HCT116 (cell line): ENCODE measurements at regions not wholly inside any gene's neighbourhood (a gene's known extent, or its start where the extent isn't known, plus 50 kb on each side); places are given as distances from the start of the nearest gene placed in this dataset.

Source experiments
- ATAC-seq: fragments of 200-7000 bp; cut with Tn5 transposase; 2 replicates; pipeline ENCODE4 v1.9.1; 2020; ENCODE audit warnings: mild to moderate bottlenecking, moderate library complexity
- BruUV-seq: library from RNA; stranded (reverse); fragments of 400-500 nt; replicated peaks from 2 replicates; lab custom pipeline; 2021; lab: Mats Ljungman, UMichigan
- CTCF ChIA-PET: fragments of 300-600 bp; sonication (Branson Sonifier 250); formaldehyde crosslinking; loops from one replicate; lab custom pipeline; 2021; ENCODE audit warnings: antibody characterized with exemption; lab: Charles Lee
- POLR2A ChIA-PET: fragments of 300-600, 350-600 bp; sonication (Branson Sonifier 250); formaldehyde crosslinking; loops from one replicate; lab custom pipeline; 2021; ENCODE audit warnings: antibody characterized with exemption; lab: Charles Lee
- RAD21 ChIA-PET, 2 experiments: fragments of 300-600 bp; sonication (Branson Sonifier 250); formaldehyde crosslinking; loops; one replicate each; lab custom pipeline; 2023; ENCODE audit warnings: low total read pairs in 2 of 2; ENCODE audit not compliant: uncharacterized antibody in 2 of 2, unreplicated experiment in 2 of 2, low non-redundant PET in 1 of 2; lab: Charles Lee
- DNase-seq: peaks from one replicate; pipeline ENCODE4 v3.0.0-alpha.2; 2010; ENCODE audit warnings: low read depth, low spot score
- H2AFZ ChIP-seq: fragments of 200-600 bp; shearing (Covaris generic), sonication (generic); 2 replicates; pipeline ENCODE4 v1.6.1; 2017; ENCODE audit warnings: low read depth, mixed run types, mixed read lengths, antibody characterized with exemption, low read length; ENCODE audit not compliant: poor library complexity, severe bottlenecking
- H3K27ac ChIP-seq: 2 replicates; pipeline ENCODE4 v1.5.1; 2012; ENCODE audit warnings: low read depth, low read length
- H3K27me3 ChIP-seq: fragments of 200-600 bp; sonication (generic); 2 replicates; pipeline ENCODE4 v1.6.1; 2016; ENCODE audit warnings: mixed run types, low read length, mixed read lengths; ENCODE audit not compliant: insufficient read depth
- H3K36me3 ChIP-seq, 2 experiments: fragments of 200-500 bp in 1 of 2; fragments of 200-600 bp in 1 of 2; sonication (Bioruptor generic) in 1 of 2; sonication (generic) in 1 of 2; 2 replicates each; pipeline versions ENCODE4 v1.5.1 to v1.6.1; 2014 to 2016; ENCODE audit warnings: low read length in 2 of 2, inconsistent platforms in 1 of 2, mixed read lengths in 1 of 2, mixed run types in 1 of 2; ENCODE audit not compliant: insufficient read depth in 2 of 2, control insufficient read depth in 1 of 2
- H3K4me1 ChIP-seq, 2 experiments: fragments of 200-600 bp in 1 of 2; sonication (generic) in 1 of 2; 2 replicates each; pipeline versions ENCODE4 v1.5.1 to v1.6.1; 2012 to 2017; ENCODE audit warnings: low read length in 2 of 2, inconsistent platforms in 1 of 2, mild to moderate bottlenecking in 1 of 2, mixed read lengths in 1 of 2, mixed run types in 1 of 2, moderate library complexity in 1 of 2; ENCODE audit not compliant: insufficient read depth in 2 of 2, control insufficient read depth in 1 of 2
- H3K4me2 ChIP-seq: fragments of 200-600 bp; sonication (generic); 2 replicates; pipeline ENCODE4 v1.6.1; 2017; ENCODE audit warnings: mixed run types, low read length, mixed read lengths
- H3K4me3 ChIP-seq, 2 experiments: fragments of 200-600 bp in 1 of 2; sonication (generic) in 1 of 2; replicated peaks in 1 of 2; 2 replicates each; pipeline ENCODE4 v1.5.1; 2011 to 2016; ENCODE audit warnings: low read length in 2 of 2, control low read depth in 1 of 2, low read depth in 1 of 2, mild to moderate bottlenecking in 1 of 2, mixed read lengths in 1 of 2, mixed run types in 1 of 2
- H3K79me2 ChIP-seq: fragments of 200-600 bp; sonication (generic); 2 replicates; pipeline ENCODE4 v1.6.1; 2017; ENCODE audit warnings: mild to moderate bottlenecking, mixed run types, low read length, moderate library complexity, mixed read lengths; ENCODE audit not compliant: insufficient read depth
- H3K9ac ChIP-seq: fragments of 200-600 bp; sonication (generic); 2 replicates; pipeline ENCODE4 v1.6.1; 2016; ENCODE audit warnings: low read length, mixed read lengths
- H3K9me2 ChIP-seq: fragments of 200-600 bp; sonication (generic), shearing (Covaris generic); 2 replicates; pipeline ENCODE4 v1.6.1; 2017; ENCODE audit warnings: mixed run types, mild to moderate bottlenecking, moderate library complexity; ENCODE audit not compliant: insufficient read depth
- H3K9me3 ChIP-seq, 2 experiments: fragments of 200-500 bp in 1 of 2; fragments of 200-600 bp in 1 of 2; sonication (Bioruptor generic) in 1 of 2; sonication (generic) in 1 of 2; 2 replicates each; pipeline ENCODE4 v1.6.1; 2014 to 2017; ENCODE audit warnings: low read length in 2 of 2, mixed read lengths in 2 of 2, inconsistent platforms in 1 of 2, low read depth in 1 of 2, mild to moderate bottlenecking in 1 of 2, mixed run types in 1 of 2, moderate library complexity in 1 of 2; ENCODE audit not compliant: control insufficient read depth in 1 of 2, insufficient read depth in 1 of 2
- H4K20me1 ChIP-seq: fragments of 200-600 bp; sonication (generic), shearing (Covaris generic); 2 replicates; pipeline ENCODE4 v1.6.1; 2017; ENCODE audit warnings: mixed run types, mild to moderate bottlenecking, moderate library complexity; ENCODE audit not compliant: insufficient read depth
- CEBPB ChIP-seq: IDR thresholded peaks from 2 replicates; pipeline ENCODE4 v1.6.1; 2012; ENCODE audit warnings: low read depth
- JUND ChIP-seq: IDR thresholded peaks from 2 replicates; pipeline ENCODE4 v1.6.1; 2012
- POLR2A ChIP-seq: IDR thresholded peaks from 2 replicates; pipeline ENCODE4 v1.7.0; 2011; ENCODE audit warnings: borderline replicate concordance; ENCODE audit not compliant: insufficient read depth, insufficient read length; ENCODE audit errors: extremely low read depth
- POLR2AphosphoS5 ChIP-seq: IDR thresholded peaks from 2 replicates; pipeline ENCODE4 v1.6.1; 2011; ENCODE audit warnings: mild to moderate bottlenecking, low read depth, low read length, moderate library complexity
- RAD21 ChIP-seq: IDR thresholded peaks from 2 replicates; pipeline ENCODE4 v1.6.1; 2012; ENCODE audit warnings: low read depth, mild to moderate bottlenecking
- SIN3A ChIP-seq: IDR thresholded peaks from 2 replicates; pipeline ENCODE4 v1.6.1; 2012; ENCODE audit warnings: low read depth
- TCF7L2 ChIP-seq: IDR thresholded peaks from 2 replicates; pipeline ENCODE4 v1.7.0; 2011; ENCODE audit warnings: borderline replicate concordance, inconsistent platforms; ENCODE audit not compliant: insufficient read depth, insufficient read length; ENCODE audit errors: extremely low read depth
- ZNF274 ChIP-seq: fragments of 200-500 bp; sonication (Bioruptor generic); IDR thresholded peaks from 2 replicates; pipeline ENCODE4 v1.6.1; 2014; ENCODE audit warnings: mild to moderate bottlenecking, low read depth, low read length, inconsistent platforms
- intact Hi-C: fragments of 100-400 bp; cut with micrococcal nuclease; formaldehyde crosslinking; loops from 2 replicates; pipeline ENCODE4 v1.10.0; 2022
- TF ChIP-seq, protein P1 (sequence below): IDR thresholded peaks from 2 replicates; pipeline ENCODE4 v1.6.1; 2012
- TF ChIP-seq, protein P2 (sequence below): IDR thresholded peaks from 2 replicates; pipeline ENCODE4 v1.6.1; 2011; ENCODE audit warnings: mild to moderate bottlenecking, low read length, moderate library complexity; ENCODE audit not compliant: insufficient replicate concordance; ENCODE audit errors: extremely low read depth

DNA sequence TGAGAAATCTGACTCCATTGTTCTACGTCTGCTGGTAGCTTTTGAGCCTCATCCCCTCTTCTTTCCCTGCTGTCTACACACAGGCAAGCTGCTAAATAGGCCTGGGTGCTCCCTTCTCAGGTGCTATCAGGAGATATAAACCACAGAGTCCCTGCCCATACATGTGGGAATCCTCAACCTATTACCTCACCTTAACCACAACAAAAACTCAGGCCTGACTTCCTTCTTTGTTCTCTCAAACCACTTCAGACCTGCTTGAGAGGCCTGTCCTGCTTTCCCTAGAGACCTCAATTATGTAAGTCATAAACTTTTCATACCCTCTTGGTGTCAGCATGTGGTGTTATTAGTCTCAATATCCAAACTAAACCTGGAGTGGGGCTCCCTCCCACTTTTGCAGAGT, 75.0 kb upstream of the MAGI2 start:
- Histone ChIP-seq H2AFZ (no peak overlapping the region), H4K20me1 (no peaks in the 10 kb centered on the region), H3K27me3 (no peaks in the 10 kb centered on the region), H3K9ac (no peak overlapping the region), H3K36me3 (no peaks in the 10 kb centered on the region), H3K9me2 (no peaks in the 10 kb centered on the region), H3K4me1 (peaks cover 3 to 30% of the 10 kb centered on the region in 2 experiments; a peak in 3 of 4 replicates), H3K27ac (no peak overlapping the region), H3K79me2 (no peaks in the 10 kb centered on the region), H3K9me3 (no peaks in the 10 kb centered on the region), H3K4me2 (peak overlapping the region; percentile 10; the same call in 1 of the 2 replicates), H3K4me3 (no peak overlapping the region)
- intact Hi-C loops, result loop anchor here (1.0 kb wide), 1 partner anchor 27 kb away; no protein-coding TSS in a partner anchor
- ChIA-PET CTCF (no interaction called here), RAD21 (no interaction called here), POLR2A (no interaction called here)
- BruUV-seq, result no TSS peak
- DNase-seq, result peak; percentile 44
- ATAC-seq, result peak; percentile 77
- TF ChIP-seq POLR2A (no peak), CEBPB (peak; percentile 54), JUND (0 out of 2 replicates have a peak, but pooled peaks have one; percentile 10), TCF7L2 (peak; percentile 66), SIN3A (peak; percentile 40; the same call in 1 of the 2 replicates), ZNF274 (no peak), POLR2AphosphoS5 (no peak)
- TF ChIP-seq, protein P1, sequence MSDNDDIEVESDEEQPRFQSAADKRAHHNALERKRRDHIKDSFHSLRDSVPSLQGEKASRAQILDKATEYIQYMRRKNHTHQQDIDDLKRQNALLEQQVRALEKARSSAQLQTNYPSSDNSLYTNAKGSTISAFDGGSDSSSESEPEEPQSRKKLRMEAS, result 0 out of 2 replicates have a peak, but pooled peaks have one; percentile 13

DNA sequence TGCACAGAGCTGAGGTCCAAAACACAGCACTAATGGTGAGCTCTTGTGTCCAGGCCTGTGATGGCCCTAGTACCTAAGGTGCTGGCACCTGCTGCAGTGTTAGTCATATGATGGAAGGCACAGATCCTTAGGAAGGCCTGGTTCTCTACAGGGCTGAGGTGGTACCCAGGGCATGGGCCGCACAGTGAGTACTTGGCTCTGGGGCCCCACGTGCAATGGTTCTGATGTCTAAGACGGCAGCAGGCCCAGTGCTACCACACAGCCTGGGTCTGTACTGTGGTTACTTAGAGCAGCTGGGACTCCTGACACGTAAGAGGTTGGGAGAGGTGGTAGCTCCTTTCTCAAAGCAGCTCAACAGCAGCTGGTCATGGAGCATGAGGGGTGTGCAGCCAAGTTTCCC, 70.6 kb upstream of the MAGI2 start:
- H3K4me1 ChIP-seq, result peaks cover 3 to 21% of the 10 kb centered on the region in 2 experiments; a peak in 3 of 4 replicates
- H3K27ac ChIP-seq, result no peak overlapping the region
- H3K9me3 ChIP-seq, result no peaks in the 10 kb centered on the region
- H3K4me2 ChIP-seq, result no peak overlapping the region
- TF ChIP-seq RAD21, result no peak
- TF ChIP-seq, protein P2, sequence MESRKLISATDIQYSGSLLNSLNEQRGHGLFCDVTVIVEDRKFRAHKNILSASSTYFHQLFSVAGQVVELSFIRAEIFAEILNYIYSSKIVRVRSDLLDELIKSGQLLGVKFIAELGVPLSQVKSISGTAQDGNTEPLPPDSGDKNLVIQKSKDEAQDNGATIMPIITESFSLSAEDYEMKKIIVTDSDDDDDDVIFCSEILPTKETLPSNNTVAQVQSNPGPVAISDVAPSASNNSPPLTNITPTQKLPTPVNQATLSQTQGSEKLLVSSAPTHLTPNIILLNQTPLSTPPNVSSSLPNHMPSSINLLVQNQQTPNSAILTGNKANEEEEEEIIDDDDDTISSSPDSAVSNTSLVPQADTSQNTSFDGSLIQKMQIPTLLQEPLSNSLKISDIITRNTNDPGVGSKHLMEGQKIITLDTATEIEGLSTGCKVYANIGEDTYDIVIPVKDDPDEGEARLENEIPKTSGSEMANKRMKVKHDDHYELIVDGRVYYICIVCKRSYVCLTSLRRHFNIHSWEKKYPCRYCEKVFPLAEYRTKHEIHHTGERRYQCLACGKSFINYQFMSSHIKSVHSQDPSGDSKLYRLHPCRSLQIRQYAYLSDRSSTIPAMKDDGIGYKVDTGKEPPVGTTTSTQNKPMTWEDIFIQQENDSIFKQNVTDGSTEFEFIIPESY, result no peak
- TF ChIP-seq, all 23 proteins: peak for 0
- Histone ChIP-seq H4K20me1 (no peaks in the 10 kb centered on the region), H3K79me2 (no peaks in the 10 kb centered on the region), H3K4me3 (no peak overlapping the region), H3K9ac (no peak overlapping the region), H3K27me3 (no peaks in the 10 kb centered on the region), H2AFZ (no peak overlapping the region), H3K36me3 (no peaks in the 10 kb centered on the region), H3K9me2 (no peaks in the 10 kb centered on the region)
- ChIA-PET POLR2A (no interaction called here), CTCF (no interaction called here), RAD21 (no interaction called here)
- intact Hi-C loops, result no loop called here
- BruUV-seq, result no TSS peak
- ATAC-seq (no peak), DNase-seq (no peak)
